ENCODE measurements at regions not wholly inside any gene's neighbourhood (a gene's known extent, or its start where the extent isn't known, plus 50 kb on each side); places are given as distances from the start of the nearest gene placed in this dataset.

GRCh38 chr12:78802593-78802992 is 62.0 kb upstream of the SYT1 start (continued):
- TF ChIP-seq ZBTB33 (IDR thresholded peaks at IDR 0.05; ENCODE audit: borderline replicate concordance, low read depth): no peak
- TF ChIP-seq FOSL2 (IDR thresholded peaks at IDR 0.05; ENCODE audit: borderline replicate concordance, low read depth): peak; percentile 95
- TF ChIP-seq TAF1 (IDR thresholded peaks at IDR 0.05; ENCODE audit: borderline replicate concordance, low read depth, low read length): peak; percentile 12; the same call in 1 of the 2 replicates
- TF ChIP-seq IRF3 (IDR thresholded peaks at IDR 0.05; ENCODE audit: low read depth, low read length): no peak
- no peak for TF ChIP-seq RAD21 (IDR thresholded peaks at IDR 0.05; ENCODE audit: low read length)
- TF ChIP-seq, protein P1, sequence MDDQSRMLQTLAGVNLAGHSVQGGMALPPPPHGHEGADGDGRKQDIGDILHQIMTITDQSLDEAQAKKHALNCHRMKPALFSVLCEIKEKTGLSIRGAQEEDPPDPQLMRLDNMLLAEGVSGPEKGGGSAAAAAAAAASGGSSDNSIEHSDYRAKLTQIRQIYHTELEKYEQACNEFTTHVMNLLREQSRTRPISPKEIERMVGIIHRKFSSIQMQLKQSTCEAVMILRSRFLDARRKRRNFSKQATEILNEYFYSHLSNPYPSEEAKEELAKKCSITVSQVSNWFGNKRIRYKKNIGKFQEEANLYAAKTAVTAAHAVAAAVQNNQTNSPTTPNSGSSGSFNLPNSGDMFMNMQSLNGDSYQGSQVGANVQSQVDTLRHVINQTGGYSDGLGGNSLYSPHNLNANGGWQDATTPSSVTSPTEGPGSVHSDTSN (IDR thresholded peaks at IDR 0.05): peak; percentile 93
- TF ChIP-seq MAX (IDR thresholded peaks at IDR 0.05; ENCODE audit: low read depth): peak; percentile 68; the same call in 1 of the 2 replicates
- TF ChIP-seq CHD2 (IDR thresholded peaks at IDR 0.05; ENCODE audit: low read length, partially characterized antibody): no peak
- TF ChIP-seq FOXM1 (IDR thresholded peaks at IDR 0.05; ENCODE audit: low read depth): peak; percentile 31; the same call in 1 of the 2 replicates
- peak; percentile 93 for TF ChIP-seq NFIC (IDR thresholded peaks at IDR 0.05; ENCODE audit: borderline replicate concordance)
- peak in 1 of 2 experiments; percentile 88; a peak in 3 of 4 replicates for TF ChIP-seq EP300 (IDR thresholded peaks at IDR 0.05; ENCODE audit: borderline replicate concordance in 1 of 2, low read depth in 1 of 2, low read length in 1 of 2)
- peak; percentile 97 for TF ChIP-seq JUND (IDR thresholded peaks at IDR 0.05)
- TF ChIP-seq RCOR1 (IDR thresholded peaks at IDR 0.05; ENCODE audit: low read length): no peak
- peak; percentile 90 for TF ChIP-seq TCF12 (IDR thresholded peaks at IDR 0.05)
- TF ChIP-seq MEF2A (IDR thresholded peaks at IDR 0.05; ENCODE audit: borderline replicate concordance, low read depth): peak; percentile 64; the same call in 1 of the 2 replicates
- TF ChIP-seq POLR2AphosphoS5 (IDR thresholded peaks at IDR 0.05; ENCODE audit: low read depth, low read length): peak; percentile 42; the same call in 1 of the 2 replicates
- peak; percentile 63; the same call in 1 of the 2 replicates for TF ChIP-seq ELF1 (IDR thresholded peaks at IDR 0.05)

GRCh38 chr12:78804262-78804661 is 60.3 kb upstream of the SYT1 start:
- H3K4me3 ChIP-seq (ENCODE audit: low read depth in 2 of 2, low read length in 1 of 2): no peak overlapping the region
- 94% methylated on average over 39 of the region's 39 CpGs for WGBS (ENCODE audit: low lambda C conversion rate)
- no peaks in the 10 kb centered on the region for H3K36me3 ChIP-seq (replicated peaks in 1 of 2; ENCODE audit: control insufficient read depth in 1 of 2, insufficient read depth in 2 of 2, low read length in 1 of 2)
- ChIA-PET CTCF (no interaction called here), POLR2A (no interaction called here)
- no peaks in the 10 kb centered on the region for H4K20me1 ChIP-seq (ENCODE audit: insufficient read depth)
- no peak overlapping the region for H3K4me2 ChIP-seq
- no peaks in the 10 kb centered on the region for H3K9me2 ChIP-seq
- no peak overlapping the region for H2AFZ ChIP-seq (ENCODE audit: low read depth)
- peaks cover 2 to 4% of the 10 kb centered on the region in 2 experiments; a peak in 2 of 4 replicates for H3K4me1 ChIP-seq (ENCODE audit: control insufficient read depth in 1 of 2, insufficient read depth in 2 of 2, low read depth in 1 of 2, low read length in 1 of 2)
- H3K27ac ChIP-seq (ENCODE audit: low read depth in 2 of 2, low read length in 1 of 2): no peak overlapping the region
- no peaks in the 10 kb centered on the region for H3K27me3 ChIP-seq (ENCODE audit: insufficient read depth)
- peaks cover 8% of the 10 kb centered on the region for H3F3A ChIP-seq (replicated peaks; ENCODE audit: insufficient read depth)
- no peaks in the 10 kb centered on the region for H3K79me2 ChIP-seq (ENCODE audit: insufficient read depth)
- no peaks in the 10 kb centered on the region for H3K9me3 ChIP-seq
- H3K9ac ChIP-seq: no peak overlapping the region
- no peak for DNase-seq
- TF ChIP-seq TAF1 (IDR thresholded peaks at IDR 0.05; ENCODE audit: borderline replicate concordance, low read depth, low read length) (no peak), POLR2AphosphoS5 (IDR thresholded peaks at IDR 0.05; ENCODE audit: low read depth, low read length) (no peak), CHD2 (IDR thresholded peaks at IDR 0.05; ENCODE audit: low read length, partially characterized antibody) (no peak), ZBTB33 (IDR thresholded peaks at IDR 0.05; ENCODE audit: borderline replicate concordance, low read depth) (no peak), FOSL2 (IDR thresholded peaks at IDR 0.05; ENCODE audit: borderline replicate concordance, low read depth) (no peak), SMC3 (IDR thresholded peaks at IDR 0.05; ENCODE audit: low read depth, low read length) (no peak), NRF1 (IDR thresholded peaks at IDR 0.05; ENCODE audit: low read depth, low read length) (no peak), RFX5 (IDR thresholded peaks at IDR 0.05; ENCODE audit: low read length) (no peak), ELF1 (IDR thresholded peaks at IDR 0.05) (no peak), RAD21 (IDR thresholded peaks at IDR 0.05; ENCODE audit: low read length) (no peak), SIN3A (IDR thresholded peaks at IDR 0.05; ENCODE audit: borderline replicate concordance, low read depth, low read length) (no peak), IRF3 (IDR thresholded peaks at IDR 0.05; ENCODE audit: low read depth, low read length) (no peak), EP300 (IDR thresholded peaks at IDR 0.05; ENCODE audit: borderline replicate concordance in 1 of 2, low read depth in 1 of 2, low read length in 1 of 2) (no peak)
- TF ChIP-seq, protein P1 (IDR thresholded peaks at IDR 0.05): no peak
